NT2/D1 (cell line): ENCODE measurements at regions not wholly inside any gene's neighbourhood (a gene's known extent, or its start where the extent isn't known, plus 50 kb on each side); places are given as distances from the start of the nearest gene placed in this dataset.
"Not testable (repeated sequence)": the region's sequence is repeated elsewhere in the genome, so short reads cannot be mapped to it uniquely, and the experiment has no call there.

Source experiments
- YY1 ChIP-seq: IDR thresholded peaks from 2 replicates; pipeline ENCODE4 v1.6.1; 2011; ENCODE audit not compliant: insufficient read length, insufficient read depth
- ZNF274 ChIP-seq: IDR thresholded peaks from 2 replicates; pipeline ENCODE4 v1.6.1; 2011; ENCODE audit warnings: mild to moderate bottlenecking, low read depth, low read length

DNA sequence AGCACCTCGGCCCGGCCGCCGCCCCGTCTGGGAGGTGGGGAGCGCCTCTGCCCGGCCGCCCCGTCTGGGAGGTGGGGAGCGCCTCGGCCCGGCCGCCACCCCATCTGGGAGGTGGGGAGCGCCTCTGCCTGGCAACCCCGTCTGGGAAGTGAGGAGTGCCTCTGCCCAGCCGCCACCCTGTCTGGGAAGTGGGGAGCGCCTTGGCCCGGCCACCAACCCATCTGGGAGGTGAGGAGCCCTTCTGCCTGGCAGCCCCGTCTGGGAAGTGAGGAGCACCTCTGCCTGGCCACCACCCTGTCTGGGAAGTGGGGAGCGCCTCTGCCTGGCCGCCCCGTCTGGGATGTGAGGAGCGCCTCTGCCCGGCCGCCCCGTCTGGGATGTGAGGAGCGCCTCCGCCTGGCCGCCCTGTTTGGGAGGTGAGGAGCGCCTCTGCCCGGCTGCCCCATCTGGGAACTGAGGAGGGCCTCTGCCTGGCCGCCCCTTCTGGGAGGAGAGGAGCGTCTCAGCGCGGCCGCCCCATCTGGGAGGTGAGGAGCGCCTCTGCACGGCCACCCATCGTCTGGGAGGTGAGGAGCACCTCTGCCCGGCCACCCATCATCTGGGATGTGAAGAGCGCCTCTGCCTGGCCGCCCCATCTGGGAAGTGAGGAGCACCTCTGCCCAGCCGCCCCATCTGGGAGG, 89.0 kb upstream of the SYT6 start:
- not testable (repeated sequence) for TF ChIP-seq YY1, ZNF274
